Endothelial cell of umbilical vein (primary cell): ENCODE measurements at regions not wholly inside any gene's neighbourhood (a gene's known extent, or its start where the extent isn't known, plus 50 kb on each side); places are given as distances from the start of the nearest gene placed in this dataset.

Experiments used
- BruUV-seq: library from RNA; stranded (reverse); fragments of 400-500 nt; replicated peaks from 2 replicates; lab custom pipeline; 2021; lab: Mats Ljungman, UMichigan
- CTCF ChIA-PET: fragments of 300-600, 350-600 bp; sonication (Branson Sonifier 250); formaldehyde crosslinking; loops from one replicate; lab custom pipeline; 2021; ENCODE audit warnings: antibody characterized with exemption, inconsistent platforms; lab: Charles Lee
- POLR2A ChIA-PET: fragments of 300-600, 350-600 bp; sonication (Branson Sonifier 250); formaldehyde crosslinking; loops from one replicate; lab custom pipeline; 2021; ENCODE audit warnings: antibody characterized with exemption, inconsistent platforms; lab: Charles Lee
- DNase-seq: peaks from one replicate; pipeline ENCODE4 v3.0.0-alpha.2; 2011; ENCODE audit warnings: low read depth, low spot score
- FAIRE-seq: peaks from 2 replicates; lab custom pipeline; 2011; peaks lifted over from hg19 to GRCh38; lab: Jason Lieb, UNC
- H2AFZ ChIP-seq: 2 replicates; pipeline ENCODE4 v1.6.0; 2012; ENCODE audit warnings: low read depth, low read length, control low read depth, inconsistent platforms
- H3K27ac ChIP-seq: 2 replicates; pipeline ENCODE4 v1.5.1; 2011; ENCODE audit warnings: low read depth, mild to moderate bottlenecking, control low read depth, low read length, moderate library complexity; ENCODE audit not compliant: insufficient read depth
- H3K27me3 ChIP-seq, 2 experiments: 2 replicates each; pipeline versions ENCODE4 v1.6.0 to v1.6.1; 2011; ENCODE audit warnings: low read length in 2 of 2, mixed read lengths in 1 of 2; ENCODE audit not compliant: control insufficient read depth in 2 of 2, insufficient read depth in 2 of 2
- H3K36me3 ChIP-seq, 2 experiments: 2 replicates in 1 of 2; 3 replicates in 1 of 2; pipeline ENCODE4 v1.5.1; 2011; ENCODE audit warnings: low read length in 2 of 2, mild to moderate bottlenecking in 1 of 2, moderate library complexity in 1 of 2; ENCODE audit not compliant: control insufficient read depth in 2 of 2, insufficient read depth in 2 of 2; ENCODE audit errors: extremely low read depth in 1 of 2
- H3K4me1 ChIP-seq: 3 replicates; pipeline ENCODE4 v1.5.1; 2011; ENCODE audit warnings: mild to moderate bottlenecking, low read length; ENCODE audit not compliant: control insufficient read depth, insufficient read depth; ENCODE audit errors: extremely low read depth
- H3K4me2 ChIP-seq: 2 replicates; pipeline ENCODE4 v1.6.1; 2011; ENCODE audit warnings: low read length, control low read depth, mixed read lengths; ENCODE audit not compliant: insufficient read depth
- H3K4me3 ChIP-seq, 3 experiments: fragments of 200-600 bp in 1 of 3; sonication (generic), shearing (Covaris generic) in 1 of 3; replicated peaks in 1 of 3; 2 replicates each; pipeline ENCODE4 v1.5.1; 2011 to 2016; ENCODE audit warnings: control low read depth in 3 of 3, low read length in 3 of 3, mild to moderate bottlenecking in 2 of 3, inconsistent platforms in 1 of 3, low read depth in 1 of 3, moderate library complexity in 1 of 3; ENCODE audit not compliant: insufficient read depth in 1 of 3
- H3K79me2 ChIP-seq: 2 replicates; pipeline ENCODE4 v1.6.0; 2012; ENCODE audit warnings: low read length, inconsistent platforms; ENCODE audit not compliant: control insufficient read depth, insufficient read depth
- H3K9ac ChIP-seq: replicated peaks from 2 replicates; pipeline ENCODE3; 2011; ENCODE audit warnings: low read length, control low read depth; ENCODE audit not compliant: insufficient read depth; ENCODE audit errors: extremely low read depth
- H3K9me1 ChIP-seq: replicated peaks from 3 replicates; pipeline ENCODE4 v1.6.0; 2011; ENCODE audit warnings: mild to moderate bottlenecking, low read length; ENCODE audit not compliant: control insufficient read depth, insufficient read depth; ENCODE audit errors: extremely low read depth
- H3K9me3 ChIP-seq: replicated peaks from 2 replicates; pipeline ENCODE4 v1.5.1; 2012; ENCODE audit warnings: low read length, inconsistent platforms; ENCODE audit not compliant: control insufficient read depth, insufficient read depth
- H4K20me1 ChIP-seq: replicated peaks from 2 replicates; pipeline ENCODE3; 2011; ENCODE audit warnings: mild to moderate bottlenecking, low read length; ENCODE audit not compliant: control insufficient read depth, insufficient read depth; ENCODE audit errors: extremely low read depth
- EZH2 ChIP-seq: IDR thresholded peaks from 2 replicates; pipeline ENCODE4 v1.6.1; 2012; ENCODE audit warnings: borderline replicate concordance, low read depth, mild to moderate bottlenecking, moderate library complexity, low read length, inconsistent platforms; ENCODE audit not compliant: severe bottlenecking
- FOS ChIP-seq: IDR thresholded peaks from 2 replicates; pipeline ENCODE4 v1.6.1; 2011; ENCODE audit warnings: mild to moderate bottlenecking, low read length, moderate library complexity, borderline replicate concordance; ENCODE audit not compliant: insufficient read depth
- GATA2 ChIP-seq: IDR thresholded peaks from 2 replicates; pipeline ENCODE4 v1.7.0; 2011; ENCODE audit warnings: low read depth, mild to moderate bottlenecking, moderate library complexity, mixed read lengths, low read length; ENCODE audit not compliant: insufficient read length, insufficient read depth
- JUN ChIP-seq: IDR thresholded peaks from 2 replicates; pipeline ENCODE4 v1.6.1; 2011; ENCODE audit warnings: borderline replicate concordance, low read depth; ENCODE audit not compliant: insufficient read length, insufficient read depth
- MYC ChIP-seq: IDR thresholded peaks from one replicate; pipeline ENCODE4 v1.6.1; 2011; ENCODE audit warnings: mild to moderate bottlenecking, low read depth, low read length
- POLR2A ChIP-seq: IDR thresholded peaks from 2 replicates; pipeline ENCODE4 v1.6.1; 2012; ENCODE audit warnings: low read depth, mild to moderate bottlenecking, control low read depth, low read length
- POLR2AphosphoS5 ChIP-seq: IDR thresholded peaks from 2 replicates; pipeline ENCODE4 v1.6.1; 2012; ENCODE audit warnings: low read depth, mild to moderate bottlenecking, control low read depth, low read length, moderate library complexity; ENCODE audit not compliant: insufficient read depth
- dilution Hi-C: fragments of 300-500 bp; cut with MboI; formaldehyde crosslinking; loops from one replicate; pipeline ENCODE4 v1.15.0; 2019; ENCODE audit warnings: low sequenced_read_pairs; ENCODE audit not compliant: extremely low pct_ligation_motif_present
- intact Hi-C: fragments of 100-400 bp; cut with micrococcal nuclease; formaldehyde crosslinking; loops from one replicate; pipeline ENCODE4 v1.10.0; 2022
- TF ChIP-seq, protein P1 (sequence below), 2 donors: IDR thresholded peaks; 1 replicate in 1 of 2; 2 replicates in 1 of 2; pipeline ENCODE4 v1.5.1; 2011; ENCODE audit warnings: low read length in 2 of 2, mild to moderate bottlenecking in 2 of 2, moderate library complexity in 2 of 2, control low read depth in 1 of 2, inconsistent platforms in 1 of 2, low read depth in 1 of 2; ENCODE audit not compliant: insufficient read depth in 1 of 2; ENCODE audit errors: extremely low read depth in 1 of 2
- TF ChIP-seq, protein P2 (sequence below): IDR thresholded peaks from 2 replicates; pipeline ENCODE4 v1.6.1; 2011; ENCODE audit not compliant: insufficient read depth, insufficient read length

DNA sequence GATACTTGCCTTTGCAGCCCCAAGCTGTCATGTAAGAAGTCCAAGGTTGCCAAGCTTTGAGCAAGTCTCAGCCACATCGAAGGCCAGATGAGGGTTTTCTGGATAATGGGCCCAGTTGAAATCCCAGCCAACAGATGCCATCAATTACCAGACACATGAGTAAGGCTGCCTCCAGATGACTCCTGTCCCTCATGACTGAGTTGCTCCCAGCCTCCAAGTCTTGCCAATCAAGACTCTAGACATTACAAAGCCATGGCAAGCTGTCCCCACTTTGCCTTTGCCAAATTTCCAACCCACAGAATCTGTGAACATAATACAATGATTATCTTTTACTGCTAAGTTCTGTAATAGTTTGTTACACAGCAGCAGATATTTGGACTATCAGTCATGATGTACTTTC lies 76.8 kb upstream of the ARMC2 start:
- Histone ChIP-seq H3K4me1 (no peaks in the 10 kb centered on the region), H3K36me3 (no peaks in the 10 kb centered on the region), H3K9me1 (no peaks in the 10 kb centered on the region), H4K20me1 (no peaks in the 10 kb centered on the region), H2AFZ (no peak overlapping the region), H3K27me3 (no peaks in the 10 kb centered on the region), H3K9ac (no peak overlapping the region), H3K9me3 (no peaks in the 10 kb centered on the region), H3K27ac (no peak overlapping the region), H3K79me2 (no peaks in the 10 kb centered on the region), H3K4me3 (no peak overlapping the region), H3K4me2 (no peak overlapping the region)
- BruUV-seq: no TSS peak
- DNase-seq: no peak
- dilution Hi-C loops (no loop called here), intact Hi-C loops (no loop called here)
- POLR2A ChIA-PET: no interaction called here
- no peak for FAIRE-seq
- TF ChIP-seq MYC (no peak), GATA2 (no peak), FOS (no peak)
- CTCF ChIA-PET: no interaction called here

GRCh38 chr6:108774555-108774954 lies 73.7 kb upstream of the ARMC2 start:
- no peaks in the 10 kb centered on the region for H3K79me2 ChIP-seq
- dilution Hi-C loops: no loop called here
- no peak for FAIRE-seq

More at GRCh38 chr6:108774555-108774954, 73.7 kb upstream of the ARMC2 start:
- H3K4me1 ChIP-seq: no peaks in the 10 kb centered on the region
- H4K20me1 ChIP-seq: no peaks in the 10 kb centered on the region
- H2AFZ ChIP-seq: no peak overlapping the region
- no peak overlapping the region for H3K4me2 ChIP-seq
- no peaks in the 10 kb centered on the region for H3K9me1 ChIP-seq
- intact Hi-C loops: no loop called here
- H3K27ac ChIP-seq: no peak overlapping the region
- no peaks in the 10 kb centered on the region for H3K9me3 ChIP-seq
- H3K4me3 ChIP-seq: no peak overlapping the region
- CTCF ChIA-PET: interaction anchor here (1.0 kb wide), 1 partner anchor 9 kb away, joined by 5 read pairs; no protein-coding TSS in a partner anchor
- POLR2A ChIA-PET: no interaction called here
- TF ChIP-seq EZH2: no peak
- TF ChIP-seq, protein P1, sequence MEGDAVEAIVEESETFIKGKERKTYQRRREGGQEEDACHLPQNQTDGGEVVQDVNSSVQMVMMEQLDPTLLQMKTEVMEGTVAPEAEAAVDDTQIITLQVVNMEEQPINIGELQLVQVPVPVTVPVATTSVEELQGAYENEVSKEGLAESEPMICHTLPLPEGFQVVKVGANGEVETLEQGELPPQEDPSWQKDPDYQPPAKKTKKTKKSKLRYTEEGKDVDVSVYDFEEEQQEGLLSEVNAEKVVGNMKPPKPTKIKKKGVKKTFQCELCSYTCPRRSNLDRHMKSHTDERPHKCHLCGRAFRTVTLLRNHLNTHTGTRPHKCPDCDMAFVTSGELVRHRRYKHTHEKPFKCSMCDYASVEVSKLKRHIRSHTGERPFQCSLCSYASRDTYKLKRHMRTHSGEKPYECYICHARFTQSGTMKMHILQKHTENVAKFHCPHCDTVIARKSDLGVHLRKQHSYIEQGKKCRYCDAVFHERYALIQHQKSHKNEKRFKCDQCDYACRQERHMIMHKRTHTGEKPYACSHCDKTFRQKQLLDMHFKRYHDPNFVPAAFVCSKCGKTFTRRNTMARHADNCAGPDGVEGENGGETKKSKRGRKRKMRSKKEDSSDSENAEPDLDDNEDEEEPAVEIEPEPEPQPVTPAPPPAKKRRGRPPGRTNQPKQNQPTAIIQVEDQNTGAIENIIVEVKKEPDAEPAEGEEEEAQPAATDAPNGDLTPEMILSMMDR (IDR thresholded peaks at IDR 0.05; ENCODE audit: extremely low read depth in 1 of 2, insufficient read depth in 1 of 2, low read depth in 1 of 2, low read length in 2 of 2): no peak
- TF ChIP-seq, protein P2, sequence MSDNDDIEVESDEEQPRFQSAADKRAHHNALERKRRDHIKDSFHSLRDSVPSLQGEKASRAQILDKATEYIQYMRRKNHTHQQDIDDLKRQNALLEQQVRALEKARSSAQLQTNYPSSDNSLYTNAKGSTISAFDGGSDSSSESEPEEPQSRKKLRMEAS: no peak
- TF ChIP-seq POLR2AphosphoS5: no peak
- TF ChIP-seq MYC: no peak
- no peak for TF ChIP-seq GATA2
- no peak for TF ChIP-seq FOS
- no peak for TF ChIP-seq JUN
- no peak for TF ChIP-seq POLR2A
- DNase-seq: no peak
- H3K27me3 ChIP-seq: no peaks in the 10 kb centered on the region
- BruUV-seq: no TSS peak
- no peaks in the 10 kb centered on the region for H3K36me3 ChIP-seq
- H3K9ac ChIP-seq: no peak overlapping the region
